CD4-positive, alpha-beta T cell treated with Interleukin-6 at 100 ng/mL for 8 hours (primary cell): ENCODE measurements at regions not wholly inside any gene's neighbourhood (a gene's known extent, or its start where the extent isn't known, plus 50 kb on each side); places are given as distances from the start of the nearest gene placed in this dataset.

ENCODE experiments used
- DNase-seq: peaks from one replicate; pipeline ENCODE4 v3.0.0-alpha.2; 2020; ENCODE audit warnings: mixed read lengths, low spot score

DNA sequence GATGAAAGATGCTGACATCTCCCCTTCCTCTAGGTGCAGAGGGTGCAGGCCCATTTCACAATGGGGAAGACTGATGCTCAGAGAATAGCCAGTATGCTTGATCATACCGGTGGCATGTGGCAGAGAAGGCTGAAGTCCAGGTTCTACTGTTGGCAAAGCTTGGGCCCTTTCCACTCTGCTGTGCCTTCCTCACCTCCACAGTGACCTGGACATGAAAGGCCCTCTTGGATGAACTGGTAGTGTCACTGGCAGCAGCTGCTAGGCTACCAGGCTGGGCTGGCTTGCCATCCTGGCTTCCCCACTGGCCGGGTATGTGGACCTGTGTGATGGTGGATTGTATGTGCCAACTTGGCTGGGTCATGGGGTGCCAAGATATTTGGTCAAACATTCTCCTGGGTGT lies 92.0 kb downstream of the GADD45G start:
- DNase-seq: no peak

GRCh38 chr9:89697553-89697952 lies 92.7 kb downstream of the GADD45G start:
- no peak for DNase-seq

DNA sequence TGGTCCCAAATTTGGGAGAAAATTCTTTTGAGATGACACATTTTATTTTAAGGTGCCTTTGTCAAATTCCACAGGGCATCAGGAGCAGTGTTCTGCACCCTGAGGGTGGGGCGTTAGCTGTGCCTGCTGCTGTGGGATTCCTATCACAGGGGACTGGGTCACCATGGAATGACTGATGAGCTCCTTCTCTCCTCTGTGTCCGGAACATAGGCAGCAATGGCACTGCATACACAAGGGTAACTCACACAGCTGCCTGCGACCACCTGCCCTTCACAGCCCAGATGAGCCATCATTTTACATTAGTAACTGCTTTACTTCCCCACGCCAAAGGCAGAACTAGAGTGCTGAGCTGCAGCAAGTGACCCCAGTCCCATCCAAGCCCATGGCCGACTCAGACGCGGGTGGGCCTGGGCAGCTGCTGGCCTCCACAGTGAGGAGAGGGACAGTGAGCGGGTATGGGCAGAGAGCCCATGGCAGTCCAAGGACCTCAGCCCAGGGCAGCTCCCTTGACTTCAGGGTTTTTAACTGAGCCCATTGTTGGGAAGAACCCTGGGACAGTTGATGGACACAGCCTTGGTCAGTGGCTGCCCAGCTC lies 93.7 kb downstream of the GADD45G start:
- no peak for DNase-seq

DNA sequence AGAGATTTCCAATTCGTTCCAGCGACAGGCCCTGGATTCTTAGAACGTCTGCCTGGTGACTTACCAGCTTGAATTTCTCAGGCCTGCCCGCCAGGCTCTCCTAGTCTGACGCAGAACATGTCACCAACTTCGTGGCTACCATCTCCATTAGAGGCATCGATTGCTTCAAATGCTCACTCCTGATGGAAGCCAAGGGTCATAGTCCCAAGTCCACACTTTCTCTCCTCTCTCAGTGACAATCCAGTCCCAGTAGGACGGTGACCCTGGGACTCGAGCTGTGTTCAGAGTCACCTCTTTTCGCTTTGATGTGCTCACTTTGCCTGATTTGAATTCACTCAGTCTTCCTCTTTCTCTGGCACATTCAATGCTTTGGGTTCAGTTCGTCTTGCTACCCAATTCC lies 94.8 kb downstream of the GADD45G start:
- DNase-seq: no peak

DNA sequence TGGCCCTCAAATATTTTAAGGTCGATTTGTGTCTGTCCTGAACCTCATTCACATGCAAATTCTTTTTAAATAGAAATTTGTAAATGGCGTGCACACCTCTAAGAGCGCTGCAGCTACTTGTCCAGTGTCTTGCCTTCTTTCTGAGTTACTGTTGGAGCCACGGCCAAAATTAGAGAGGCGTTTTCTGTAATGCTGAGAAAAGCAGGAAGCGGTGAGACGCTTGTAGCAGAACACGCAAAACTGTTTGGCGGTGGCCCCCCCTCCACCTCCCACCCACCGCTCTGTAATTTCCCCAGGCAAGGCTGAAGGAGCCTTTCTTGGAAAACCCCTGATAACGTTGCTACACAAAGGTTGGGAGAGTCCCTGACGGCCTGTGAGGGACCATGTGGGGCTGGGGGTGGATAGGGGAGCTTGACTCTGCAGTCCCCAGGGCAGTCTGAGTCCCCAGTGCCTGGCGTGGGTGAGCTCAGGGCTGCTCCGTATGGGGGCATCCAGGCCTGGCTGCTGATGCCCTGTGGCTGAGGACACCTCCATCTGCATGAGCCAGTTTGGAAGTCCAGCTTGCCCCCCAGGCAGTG lies 96.5 kb downstream of the GADD45G start:
- DNase-seq: peak; percentile 67

- DNase-seq: no peak
Measured at GRCh38 chr9:89702401-89702800, 97.6 kb downstream of the GADD45G start.

DNA sequence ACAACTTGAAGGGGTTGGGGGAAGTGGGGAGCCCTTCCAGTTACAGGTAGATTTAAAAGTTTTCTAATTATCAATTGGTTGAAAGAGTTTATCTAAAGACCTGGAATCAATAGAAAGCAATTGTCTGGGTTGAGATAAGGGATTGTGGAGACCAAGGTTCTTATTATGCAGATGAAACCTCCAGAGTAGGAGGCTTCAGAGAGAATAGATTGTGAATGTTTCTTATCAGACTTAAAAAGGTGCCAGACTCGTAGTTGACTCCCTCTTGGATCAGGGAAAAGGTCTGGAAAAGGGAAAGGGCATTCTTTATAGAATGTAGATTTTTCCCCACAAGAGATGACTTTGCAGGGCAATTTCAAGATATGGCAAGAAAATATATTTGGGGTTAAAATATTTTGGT lies 100.8 kb downstream of the GADD45G start:
- no peak for DNase-seq

- DNase-seq: no peak
Measured at GRCh38 chr9:89706086-89706485, 101.3 kb downstream of the GADD45G start.

DNA sequence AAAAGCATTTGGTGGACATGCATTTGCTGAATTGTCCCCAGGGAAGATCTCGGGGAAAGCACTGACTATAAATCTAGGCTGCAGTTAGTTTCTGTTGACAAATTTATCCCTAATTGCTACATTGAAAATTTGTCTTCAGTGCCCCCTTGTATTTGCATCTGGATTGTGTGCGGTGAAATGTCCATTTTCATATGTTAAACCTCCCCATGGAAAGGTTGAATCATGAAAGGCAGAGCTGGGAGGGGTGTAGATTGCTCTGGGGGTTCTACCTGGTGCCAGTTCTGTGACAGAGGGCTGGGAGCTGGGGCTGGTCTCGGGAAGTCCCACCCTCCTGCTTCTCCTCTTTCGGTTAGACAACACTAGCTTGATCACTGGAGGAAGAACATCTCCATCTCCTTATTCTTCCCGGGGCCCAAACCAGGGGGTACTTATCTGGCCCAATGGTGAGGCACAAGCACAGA lies 101.9 kb downstream of the GADD45G start:
- DNase-seq: no peak

DNA sequence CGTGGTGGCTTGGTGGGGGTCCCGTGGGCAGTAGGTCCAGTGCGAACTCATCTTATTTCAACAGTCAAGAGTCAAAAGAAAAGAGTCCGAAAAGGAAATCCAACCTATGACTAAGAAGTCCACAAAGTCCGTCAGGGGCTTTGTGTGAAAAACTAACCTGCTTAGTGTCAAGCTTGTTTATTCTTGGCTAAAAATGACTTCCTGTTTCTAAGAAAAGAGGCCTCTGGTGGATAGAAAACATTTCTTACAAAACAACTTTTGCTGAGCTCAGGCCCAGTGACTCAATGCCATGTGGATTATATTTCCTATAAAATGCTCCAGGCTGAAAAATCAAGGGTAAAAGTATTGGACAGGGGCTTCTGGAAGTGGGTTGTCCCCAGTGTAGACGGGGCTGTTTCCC lies 105.9 kb downstream of the GADD45G start:
- no peak for DNase-seq

DNA sequence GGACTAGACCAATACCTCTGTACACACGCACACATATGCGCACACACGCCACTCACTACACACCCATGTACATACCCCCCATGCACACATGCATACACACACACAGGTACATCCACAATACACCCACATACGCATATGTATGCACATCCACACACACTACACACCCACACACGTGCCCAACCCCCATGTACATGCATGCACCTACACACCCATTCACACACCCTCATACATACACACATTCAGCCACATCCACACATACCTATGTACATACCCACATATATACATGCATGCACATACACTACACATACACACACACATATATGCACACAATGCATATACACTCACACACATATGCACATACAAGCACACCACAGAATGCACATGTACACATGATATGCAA lies 107.1 kb downstream of the GADD45G start:
- DNase-seq: no peak

- DNase-seq: no peak
Measured at GRCh38 chr9:89712283-89712682, 107.5 kb downstream of the GADD45G start.

GRCh38 chr9:89714321-89714720 lies 109.5 kb downstream of the GADD45G start:
- no peak for DNase-seq

DNA sequence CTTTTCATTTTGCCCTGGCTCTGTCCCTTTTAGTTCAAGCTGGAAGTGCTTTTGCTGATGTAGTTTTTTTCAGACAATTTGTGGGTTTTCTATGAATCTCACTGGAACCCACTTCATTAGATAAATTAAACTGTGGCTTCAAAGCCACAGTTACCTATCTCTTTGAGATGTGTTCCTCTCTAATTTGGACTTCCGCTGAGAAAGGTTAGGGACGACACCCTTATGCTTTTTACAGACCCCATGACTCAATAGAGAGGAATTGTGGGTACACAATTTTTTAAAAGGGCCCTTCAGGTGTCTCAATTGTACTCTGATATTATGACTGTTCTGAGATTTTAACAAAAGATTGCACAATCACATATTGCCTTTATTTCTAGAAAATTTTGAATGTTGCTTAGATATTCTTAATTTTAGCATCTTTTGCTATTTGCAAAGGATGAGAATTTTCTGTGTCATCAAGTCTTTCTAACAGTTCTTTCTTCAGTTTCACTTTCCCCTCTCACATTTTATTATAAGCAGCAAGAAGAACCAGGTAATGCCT lies 110.6 kb downstream of the GADD45G start:
- no peak for DNase-seq

GRCh38 chr9:89715881-89716280 lies 111.1 kb downstream of the GADD45G start:
- DNase-seq: no peak

DNA sequence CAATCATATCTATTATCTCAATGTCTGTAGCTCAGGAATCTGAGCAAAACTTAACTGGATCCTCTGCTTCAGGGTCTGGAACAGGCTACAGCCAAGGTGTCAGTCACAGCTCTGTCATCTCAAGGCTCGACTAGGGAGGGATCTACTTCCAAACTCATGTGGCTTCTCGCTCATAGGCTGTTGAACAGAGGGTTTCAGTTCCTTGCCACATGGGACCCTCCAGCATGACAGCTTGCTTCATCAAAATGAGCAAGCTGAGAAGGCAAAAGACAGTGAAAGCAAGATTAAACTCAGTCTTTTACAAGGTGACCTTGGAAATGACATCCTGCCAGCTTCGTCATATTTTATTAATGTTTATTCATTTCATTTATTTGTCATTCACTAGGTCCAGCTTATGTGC lies 111.7 kb downstream of the GADD45G start:
- no peak for DNase-seq

GRCh38 chr9:89718176-89718575 lies 113.4 kb downstream of the GADD45G start:
- DNase-seq: no peak

DNA sequence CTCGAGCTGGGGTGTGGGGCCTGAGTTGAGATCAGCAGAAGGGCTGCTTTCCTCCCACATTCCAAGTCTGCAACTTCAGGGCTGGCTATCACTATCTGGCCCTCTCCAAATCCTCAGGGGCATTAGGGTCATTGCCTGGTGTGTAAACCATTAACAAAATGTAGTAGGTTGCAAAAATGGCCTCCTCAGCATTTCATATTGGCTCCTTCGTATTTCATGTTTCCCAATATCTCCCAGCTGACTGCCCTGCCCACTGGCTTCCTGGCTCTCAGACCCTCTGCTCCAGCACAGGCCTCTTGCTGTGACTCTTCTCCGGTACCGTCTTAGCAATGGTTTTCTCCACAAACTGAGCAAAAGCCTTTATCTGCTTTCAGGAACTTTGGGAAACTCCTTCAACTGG lies 113.8 kb downstream of the GADD45G start:
- no peak for DNase-seq

- no peak for DNase-seq
Measured at GRCh38 chr9:89719202-89719601, 114.4 kb downstream of the GADD45G start.

- DNase-seq: no peak
Measured at GRCh38 chr9:89720696-89721175, 115.9 kb downstream of the GADD45G start.

DNA sequence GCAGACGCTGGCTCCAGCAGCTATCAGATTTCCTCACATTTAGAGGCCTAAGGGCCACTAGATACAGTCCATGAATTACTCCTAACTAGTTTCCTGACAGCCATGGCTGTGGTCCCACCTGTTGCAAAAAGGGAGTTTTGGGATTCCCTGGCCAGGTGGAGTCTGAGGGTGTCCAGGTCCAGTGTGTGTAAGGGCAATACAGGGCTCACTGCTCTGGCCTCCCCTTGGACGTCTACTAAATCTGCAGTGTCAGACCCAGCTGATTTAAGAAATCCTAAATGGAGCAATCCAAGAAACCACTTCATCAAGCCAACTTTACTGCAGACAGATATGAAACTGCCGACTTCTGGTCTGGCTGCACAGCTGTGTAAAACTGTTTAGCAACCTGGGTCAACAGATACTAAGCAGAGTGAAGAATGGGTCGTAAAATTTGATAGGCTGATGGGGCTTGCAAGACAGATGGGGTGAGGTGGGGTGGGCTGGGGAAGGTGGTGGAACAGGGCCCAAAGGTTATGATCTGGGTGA lies 116.4 kb downstream of the GADD45G start:
- no peak for DNase-seq

DNA sequence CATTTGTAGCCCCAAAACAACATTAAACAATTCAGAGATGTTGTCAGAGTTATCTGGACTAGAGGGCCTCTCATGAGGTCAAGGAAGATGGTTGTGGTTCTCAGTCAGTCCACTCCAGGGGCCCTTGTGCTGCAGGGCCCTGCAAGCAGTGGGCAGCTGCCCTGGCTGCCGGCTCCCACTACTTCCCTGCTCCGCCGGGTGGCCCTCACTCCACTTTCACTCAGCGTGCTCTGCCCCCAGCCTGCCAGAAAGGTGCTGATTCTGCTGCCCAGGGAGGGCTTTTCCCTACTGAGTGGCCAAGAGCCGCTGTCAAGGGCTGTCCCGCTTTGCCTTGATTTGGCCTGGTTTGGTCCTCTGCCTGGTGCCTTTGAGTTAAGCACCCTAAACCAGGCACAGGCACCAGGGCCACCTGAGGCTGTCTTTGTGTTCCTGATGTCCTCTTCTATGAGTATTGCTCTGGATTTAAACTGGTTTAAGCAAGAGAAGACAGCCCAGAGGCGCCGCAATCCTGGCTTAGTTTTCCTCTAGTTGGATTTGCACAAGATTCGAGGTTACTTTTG lies 117.2 kb downstream of the GADD45G start:
- DNase-seq: no peak

DNA sequence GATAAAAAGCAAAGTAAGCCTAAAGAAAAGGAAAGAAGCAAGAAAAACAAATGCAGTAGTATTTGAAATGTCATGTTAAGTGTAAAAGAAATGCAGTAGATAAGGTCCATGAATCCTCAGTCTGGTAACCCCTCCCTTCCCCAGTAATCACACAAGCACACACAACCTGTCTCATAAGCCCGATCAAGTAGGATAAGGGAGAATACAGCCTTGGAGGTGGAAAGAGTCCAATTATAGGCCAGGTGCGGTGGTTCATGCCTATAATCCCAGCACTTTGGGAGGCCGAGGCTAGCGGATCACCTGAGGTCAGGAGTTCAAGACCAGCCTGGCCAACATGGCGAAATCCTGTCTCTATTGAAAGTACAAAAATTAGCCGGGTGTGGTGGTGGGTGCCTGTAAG lies 117.9 kb downstream of the GADD45G start:
- DNase-seq: no peak
